ENCODE measurements at regions not wholly inside any gene's neighbourhood (a gene's known extent, or its start where the extent isn't known, plus 50 kb on each side); places are given as distances from the start of the nearest gene placed in this dataset.

GRCh38 chr14:81738946-81739659, 205.4 kb upstream of the SEL1L start:
- TF ChIP-seq EZH2phosphoT487 (IDR thresholded peaks at IDR 0.05; ENCODE audit: insufficient read depth, low read depth) (no peak), EZH2 (IDR thresholded peaks at IDR 0.05; ENCODE audit: insufficient read depth, poor library complexity, severe bottlenecking) (no peak)
- no peaks in the 10 kb centered on the region for H3K27me3 ChIP-seq (replicated peaks; ENCODE audit: insufficient read depth)
- H3K9me2 ChIP-seq (ENCODE audit: insufficient read depth): no peaks in the 10 kb centered on the region
- WGBS, 2 experiments (ENCODE audit: low coverage in 1 of 2, low lambda C conversion rate in 2 of 2, missing lambda C conversion rate in 2 of 2): 24 to 29% methylated on average over 4 of the region's 4 CpGs
- no peak overlapping the region for H3K4me3 ChIP-seq
- in situ Hi-C loops (cut with MboI): no loop called here
- H3F3A ChIP-seq (ENCODE audit: insufficient read depth): no peaks in the 10 kb centered on the region
- H3K27ac ChIP-seq: no peak overlapping the region
- no peak overlapping the region for H3K4me2 ChIP-seq (ENCODE audit: unreplicated experiment)
- no peak overlapping the region for H2AFZ ChIP-seq
- H3K9me3 ChIP-seq (ENCODE audit: low read depth): no peaks in the 10 kb centered on the region
- H3K9ac ChIP-seq: no peak overlapping the region
- H4K20me1 ChIP-seq (ENCODE audit: insufficient read depth): no peaks in the 10 kb centered on the region
- H3K79me2 ChIP-seq (ENCODE audit: insufficient read depth): no peaks in the 10 kb centered on the region
- H3K4me1 ChIP-seq (ENCODE audit: insufficient read depth): no peaks in the 10 kb centered on the region
- no peaks in the 10 kb centered on the region for H3K36me3 ChIP-seq (ENCODE audit: low read depth)
- no peak for DNase-seq

- Histone ChIP-seq H2AFZ (no peak overlapping the region), H3K79me2 (ENCODE audit: insufficient read depth) (no peaks in the 10 kb centered on the region), H3F3A (ENCODE audit: insufficient read depth) (no peaks in the 10 kb centered on the region), H3K9me2 (ENCODE audit: insufficient read depth) (no peaks in the 10 kb centered on the region), H3K4me2 (ENCODE audit: unreplicated experiment) (no peak overlapping the region), H3K36me3 (ENCODE audit: low read depth) (no peaks in the 10 kb centered on the region), H4K20me1 (ENCODE audit: insufficient read depth) (no peaks in the 10 kb centered on the region), H3K4me1 (ENCODE audit: insufficient read depth) (no peaks in the 10 kb centered on the region), H3K4me3 (no peak overlapping the region), H3K27ac (no peak overlapping the region), H3K9me3 (ENCODE audit: low read depth) (no peaks in the 10 kb centered on the region), H3K27me3 (replicated peaks; ENCODE audit: insufficient read depth) (no peaks in the 10 kb centered on the region), H3K9ac (no peak overlapping the region)
- no peak for TF ChIP-seq EZH2 (IDR thresholded peaks at IDR 0.05; ENCODE audit: insufficient read depth, poor library complexity, severe bottlenecking)
- TF ChIP-seq EZH2phosphoT487 (IDR thresholded peaks at IDR 0.05; ENCODE audit: insufficient read depth, low read depth): no peak
- DNase-seq: no peak
- in situ Hi-C loops (cut with MboI): no loop called here
- 15 to 21% methylated on average over 1 of the region's 1 CpG for WGBS, 2 experiments (ENCODE audit: low coverage in 1 of 2, low lambda C conversion rate in 2 of 2, missing lambda C conversion rate in 2 of 2)
Observed at GRCh38 chr14:81743605-81744004, 210.0 kb upstream of the SEL1L start.

GRCh38 chr14:81751198-81751597, 217.5 kb upstream of the SEL1L start:
- Histone ChIP-seq H3K9me2 (ENCODE audit: insufficient read depth) (no peaks in the 10 kb centered on the region), H2AFZ (no peak overlapping the region), H3K4me1 (ENCODE audit: insufficient read depth) (no peaks in the 10 kb centered on the region), H4K20me1 (ENCODE audit: insufficient read depth) (no peaks in the 10 kb centered on the region), H3K36me3 (ENCODE audit: low read depth) (no peaks in the 10 kb centered on the region), H3K9me3 (ENCODE audit: low read depth) (no peaks in the 10 kb centered on the region), H3K9ac (no peak overlapping the region), H3K4me3 (no peak overlapping the region), H3K27ac (no peak overlapping the region), H3K79me2 (ENCODE audit: insufficient read depth) (no peaks in the 10 kb centered on the region), H3F3A (ENCODE audit: insufficient read depth) (no peaks in the 10 kb centered on the region), H3K27me3 (replicated peaks; ENCODE audit: insufficient read depth) (no peaks in the 10 kb centered on the region), H3K4me2 (ENCODE audit: unreplicated experiment) (no peak overlapping the region)
- in situ Hi-C loops (cut with MboI): no loop called here
- no peak for DNase-seq
- WGBS, 2 experiments (ENCODE audit: low coverage in 1 of 2, low lambda C conversion rate in 2 of 2, missing lambda C conversion rate in 2 of 2): 12 to 21% methylated on average over 2 of the region's 2 CpGs
- TF ChIP-seq EZH2phosphoT487 (IDR thresholded peaks at IDR 0.05; ENCODE audit: insufficient read depth, low read depth) (no peak), EZH2 (IDR thresholded peaks at IDR 0.05; ENCODE audit: insufficient read depth, poor library complexity, severe bottlenecking) (no peak)

- no peak overlapping the region for H2AFZ ChIP-seq
- no peak overlapping the region for H3K4me2 ChIP-seq (ENCODE audit: unreplicated experiment)
- H3K9me3 ChIP-seq (ENCODE audit: low read depth): no peaks in the 10 kb centered on the region
- no peaks in the 10 kb centered on the region for H3K9me2 ChIP-seq (ENCODE audit: insufficient read depth)
- no peaks in the 10 kb centered on the region for H3F3A ChIP-seq (ENCODE audit: insufficient read depth)
- no peaks in the 10 kb centered on the region for H3K27me3 ChIP-seq (replicated peaks; ENCODE audit: insufficient read depth)
- H3K36me3 ChIP-seq (ENCODE audit: low read depth): no peaks in the 10 kb centered on the region
- H3K4me3 ChIP-seq: no peak overlapping the region
- no peaks in the 10 kb centered on the region for H3K4me1 ChIP-seq (ENCODE audit: insufficient read depth)
- H4K20me1 ChIP-seq (ENCODE audit: insufficient read depth): no peaks in the 10 kb centered on the region
- H3K27ac ChIP-seq: no peak overlapping the region
- in situ Hi-C loops (cut with MboI): no loop called here
- no peak overlapping the region for H3K9ac ChIP-seq
- TF ChIP-seq EZH2 (IDR thresholded peaks at IDR 0.05; ENCODE audit: insufficient read depth, poor library complexity, severe bottlenecking) (no peak), EZH2phosphoT487 (IDR thresholded peaks at IDR 0.05; ENCODE audit: insufficient read depth, low read depth) (no peak)
- WGBS, 2 experiments (ENCODE audit: low coverage in 1 of 2, low lambda C conversion rate in 2 of 2, missing lambda C conversion rate in 2 of 2): 14 to 16% methylated on average over 2 of the region's 2 CpGs
- H3K79me2 ChIP-seq (ENCODE audit: insufficient read depth): no peaks in the 10 kb centered on the region
- DNase-seq: no peak
Observed at GRCh38 chr14:81759541-81759940, 225.9 kb upstream of the SEL1L start.
